ENCODE measurements at regions not wholly inside any gene's neighbourhood (a gene's known extent, or its start where the extent isn't known, plus 50 kb on each side); places are given as distances from the start of the nearest gene placed in this dataset.

GRCh38 chr5:142455856-142456255 lies 131.0 kb upstream of the SPRY4 start:
- Histone ChIP-seq H3K27me3 (no peaks in the 10 kb centered on the region), H3K9me3 (no peaks in the 10 kb centered on the region), H3K4me3 (no peak overlapping the region), H3K4me1 (no peaks in the 10 kb centered on the region), H3K27ac (no peak overlapping the region), H3K36me3 (no peaks in the 10 kb centered on the region), H3K9ac (ENCODE audit: low read depth in 2 of 2, low read length in 2 of 2) (no peak overlapping the region)
- intact Hi-C loops (cut with DNase I): no loop called here
- no peak for DNase-seq
- no peak for TF ChIP-seq CTCF (IDR thresholded peaks at IDR 0.05)

GRCh38 chr5:142453932-142454331 lies 129.1 kb upstream of the SPRY4 start:
- TF ChIP-seq CTCF (IDR thresholded peaks at IDR 0.05): no peak

GRCh38 chr5:142450419-142450818 lies 125.6 kb upstream of the SPRY4 start:
- Histone ChIP-seq H3K9me3 (no peaks in the 10 kb centered on the region), H3K27ac (no peak overlapping the region), H3K4me3 (no peak overlapping the region), H3K4me1 (no peaks in the 10 kb centered on the region), H3K36me3 (no peaks in the 10 kb centered on the region), H3K27me3 (no peaks in the 10 kb centered on the region), H3K9ac (ENCODE audit: low read depth in 2 of 2, low read length in 2 of 2) (no peak overlapping the region)
- intact Hi-C loops (cut with DNase I): no loop called here
- TF ChIP-seq CTCF (IDR thresholded peaks at IDR 0.05): no peak
- DNase-seq: no peak

More at GRCh38 chr5:142453932-142454331, 129.1 kb upstream of the SPRY4 start:
- intact Hi-C loops (cut with DNase I): no loop called here
- H3K4me1 ChIP-seq: no peaks in the 10 kb centered on the region
- H3K9me3 ChIP-seq: no peaks in the 10 kb centered on the region
- no peak for DNase-seq
- no peak overlapping the region for H3K4me3 ChIP-seq
- no peaks in the 10 kb centered on the region for H3K36me3 ChIP-seq
- H3K27me3 ChIP-seq: no peaks in the 10 kb centered on the region
- H3K27ac ChIP-seq: no peak overlapping the region
- no peak overlapping the region for H3K9ac ChIP-seq (ENCODE audit: low read depth in 2 of 2, low read length in 2 of 2)

- no peak for TF ChIP-seq CTCF (IDR thresholded peaks at IDR 0.05)
- H3K9ac ChIP-seq (ENCODE audit: low read depth in 2 of 2, low read length in 2 of 2): no peak overlapping the region
- H3K27me3 ChIP-seq: no peaks in the 10 kb centered on the region
- H3K36me3 ChIP-seq: no peaks in the 10 kb centered on the region
- DNase-seq: no peak
- H3K4me3 ChIP-seq: no peak overlapping the region
- no peak overlapping the region for H3K27ac ChIP-seq
- no peaks in the 10 kb centered on the region for H3K4me1 ChIP-seq
- no peaks in the 10 kb centered on the region for H3K9me3 ChIP-seq
- intact Hi-C loops (cut with DNase I): no loop called here
Measured at GRCh38 chr5:142447887-142448286, 123.1 kb upstream of the SPRY4 start.

- DNase-seq: no peak
- Histone ChIP-seq H3K9me3 (no peaks in the 10 kb centered on the region), H3K4me3 (no peak overlapping the region), H3K27ac (no peak overlapping the region), H3K36me3 (no peaks in the 10 kb centered on the region), H3K27me3 (no peaks in the 10 kb centered on the region), H3K9ac (ENCODE audit: low read depth in 2 of 2, low read length in 2 of 2) (no peak overlapping the region), H3K4me1 (no peaks in the 10 kb centered on the region)
- intact Hi-C loops (cut with DNase I): no loop called here
- TF ChIP-seq CTCF (IDR thresholded peaks at IDR 0.05): no peak
Measured at GRCh38 chr5:142446960-142447279, 122.1 kb upstream of the SPRY4 start.

Measured in colonic mucosa (tissue), 4 donors.